DOHH2 (cell line): ENCODE measurements at regions not wholly inside any gene's neighbourhood (a gene's known extent, or its start where the extent isn't known, plus 50 kb on each side); places are given as distances from the start of the nearest gene placed in this dataset.

ENCODE experiments used
- H3F3A ChIP-seq: fragments of 200-600 bp; sonication (generic), shearing (Covaris generic); 2 replicates; pipeline ENCODE4 v1.6.0; 2016; ENCODE audit warnings: antibody characterized with exemption, mild to moderate bottlenecking; ENCODE audit not compliant: control insufficient read depth, insufficient read depth
- H3K27ac ChIP-seq: fragments of 200-600 bp; sonication (generic); 2 replicates; pipeline ENCODE4 v1.5.1; 2014; ENCODE audit warnings: low read depth, mild to moderate bottlenecking, low read length, moderate library complexity
- H3K27me3 ChIP-seq: fragments of 200-600 bp; sonication (generic); 2 replicates; pipeline ENCODE4 v1.6.1; 2014; ENCODE audit warnings: mild to moderate bottlenecking, low read length, mixed read lengths; ENCODE audit not compliant: control insufficient read depth
- H3K36me3 ChIP-seq: fragments of 200-600 bp; sonication (generic); 2 replicates; pipeline ENCODE4 v1.6.1; 2014; ENCODE audit warnings: mild to moderate bottlenecking, low read length, moderate library complexity, mixed read lengths; ENCODE audit not compliant: control insufficient read depth
- H3K4me1 ChIP-seq: fragments of 200-600 bp; sonication (generic); 2 replicates; pipeline ENCODE4 v1.6.1; 2014; ENCODE audit warnings: mild to moderate bottlenecking, low read length, mixed read lengths; ENCODE audit not compliant: control insufficient read depth
- H3K4me2 ChIP-seq: fragments of 200-600 bp; sonication (generic); 2 replicates; pipeline ENCODE4 v1.6.0; 2014; ENCODE audit warnings: mild to moderate bottlenecking, low read length, moderate library complexity
- H3K4me3 ChIP-seq: fragments of 200-600 bp; sonication (generic); 2 replicates; pipeline ENCODE4 v1.5.1; 2014; ENCODE audit warnings: mild to moderate bottlenecking, low read length, mixed read lengths
- H3K79me2 ChIP-seq: fragments of 200-600 bp; sonication (generic); 2 replicates; pipeline ENCODE4 v1.6.1; 2014; ENCODE audit warnings: mild to moderate bottlenecking, low read length, mixed read lengths; ENCODE audit not compliant: control insufficient read depth
- H3K9me2 ChIP-seq: fragments of 200-600 bp; sonication (generic); replicated peaks from 2 replicates; pipeline ENCODE4 v1.6.1; 2014; ENCODE audit warnings: mild to moderate bottlenecking, low read length, mixed read lengths; ENCODE audit not compliant: control insufficient read depth
- H3K9me3 ChIP-seq: fragments of 200-600 bp; sonication (generic); 2 replicates; pipeline ENCODE4 v1.6.1; 2014; ENCODE audit warnings: antibody characterized with exemption, low read length, mixed read lengths; ENCODE audit not compliant: control insufficient read depth, insufficient read depth
- H4K20me1 ChIP-seq: fragments of 200-600 bp; sonication (generic); 2 replicates; pipeline ENCODE4 v1.6.0; 2014; ENCODE audit warnings: low read depth, mild to moderate bottlenecking, antibody characterized with exemption, low read length, moderate library complexity; ENCODE audit not compliant: control insufficient read depth, insufficient read depth
- CTCF ChIP-seq: fragments of 200-600 bp; sonication (generic); IDR thresholded peaks from one replicate; pipeline ENCODE4 v1.5.1; 2014; ENCODE audit warnings: antibody characterized with exemption, mild to moderate bottlenecking, low read depth, low read length; ENCODE audit not compliant: poor library complexity, severe bottlenecking
- EZH2phosphoT487 ChIP-seq: fragments of 200-600 bp; sonication (generic); IDR thresholded peaks from 2 replicates; pipeline ENCODE4 v1.6.1; 2017; ENCODE audit warnings: borderline replicate concordance, mild to moderate bottlenecking, antibody characterized with exemption, low read length, moderate library complexity, mixed read lengths

GRCh38 chr7:53521638-53522184 lies 486.3 kb downstream of the POM121L12 start:
- Histone ChIP-seq H3K79me2 (no peaks in the 10 kb centered on the region), H3K27me3 (no peaks in the 10 kb centered on the region), H3K27ac (no peak overlapping the region), H3K9me3 (no peaks in the 10 kb centered on the region), H3K4me3 (no peak overlapping the region), H3K4me2 (no peak overlapping the region), H3K4me1 (no peaks in the 10 kb centered on the region), H3K36me3 (no peaks in the 10 kb centered on the region), H3F3A (no peaks in the 10 kb centered on the region), H3K9me2 (no peaks in the 10 kb centered on the region), H4K20me1 (no peaks in the 10 kb centered on the region)
- no peak for TF ChIP-seq CTCF
- TF ChIP-seq EZH2phosphoT487: no peak

GRCh38 chr7:53539558-53539957 lies 504.1 kb downstream of the POM121L12 start:
- H3K4me2 ChIP-seq: no peak overlapping the region
- H3K9me2 ChIP-seq: no peaks in the 10 kb centered on the region
- no peaks in the 10 kb centered on the region for H3K9me3 ChIP-seq
- H3K79me2 ChIP-seq: no peaks in the 10 kb centered on the region
- no peaks in the 10 kb centered on the region for H3F3A ChIP-seq
- H4K20me1 ChIP-seq: no peaks in the 10 kb centered on the region
- no peaks in the 10 kb centered on the region for H3K36me3 ChIP-seq
- TF ChIP-seq CTCF (no peak), EZH2phosphoT487 (no peak)
- H3K4me3 ChIP-seq: no peak overlapping the region
- no peaks in the 10 kb centered on the region for H3K27me3 ChIP-seq
- H3K27ac ChIP-seq: no peak overlapping the region
- no peaks in the 10 kb centered on the region for H3K4me1 ChIP-seq

DNA sequence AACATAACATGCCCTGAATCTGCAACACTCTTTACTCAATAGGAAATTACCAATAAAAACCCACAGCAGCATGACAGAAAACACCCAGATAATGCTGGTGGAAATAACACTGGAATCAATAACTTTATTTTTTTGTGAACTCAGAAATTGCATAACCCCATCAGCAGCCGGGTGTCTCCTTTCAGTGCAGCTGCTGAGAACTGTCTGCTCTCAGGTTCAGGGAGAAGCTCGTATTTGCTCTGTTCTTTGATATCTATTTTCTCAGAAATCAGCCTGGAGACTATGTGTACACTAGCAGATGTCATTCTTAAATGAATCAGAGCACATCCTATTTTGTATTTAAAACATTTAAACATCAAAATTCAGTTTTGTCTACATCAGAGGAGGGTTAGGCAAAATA lies 506.0 kb downstream of the POM121L12 start:
- no peak for TF ChIP-seq EZH2phosphoT487
- no peak for TF ChIP-seq CTCF
- no peaks in the 10 kb centered on the region for H3K79me2 ChIP-seq
- H4K20me1 ChIP-seq: no peaks in the 10 kb centered on the region
- no peak overlapping the region for H3K4me3 ChIP-seq
- no peaks in the 10 kb centered on the region for H3F3A ChIP-seq
- no peaks in the 10 kb centered on the region for H3K9me2 ChIP-seq
- H3K9me3 ChIP-seq: no peaks in the 10 kb centered on the region
- no peaks in the 10 kb centered on the region for H3K27me3 ChIP-seq
- H3K36me3 ChIP-seq: no peaks in the 10 kb centered on the region
- H3K27ac ChIP-seq: no peak overlapping the region
- no peak overlapping the region for H3K4me2 ChIP-seq
- H3K4me1 ChIP-seq: no peaks in the 10 kb centered on the region

- H3K9me2 ChIP-seq: no peaks in the 10 kb centered on the region
- TF ChIP-seq CTCF: no peak
- no peak for TF ChIP-seq EZH2phosphoT487
- H3K27me3 ChIP-seq: no peaks in the 10 kb centered on the region
- H3K4me3 ChIP-seq: no peak overlapping the region
- no peak overlapping the region for H3K4me2 ChIP-seq
- no peaks in the 10 kb centered on the region for H3F3A ChIP-seq
- H3K27ac ChIP-seq: no peak overlapping the region
- no peaks in the 10 kb centered on the region for H3K9me3 ChIP-seq
- H4K20me1 ChIP-seq: no peaks in the 10 kb centered on the region
- no peaks in the 10 kb centered on the region for H3K36me3 ChIP-seq
- no peaks in the 10 kb centered on the region for H3K79me2 ChIP-seq
- H3K4me1 ChIP-seq: no peaks in the 10 kb centered on the region
These were observed 506.7 kb downstream of the POM121L12 start for GRCh38 chr7:53542157-53542556.
